Endothelial cell of umbilical vein (primary cell): ENCODE measurements at regions not wholly inside any gene's neighbourhood (a gene's known extent, or its start where the extent isn't known, plus 50 kb on each side); places are given as distances from the start of the nearest gene placed in this dataset.

Experiments
- EZH2 ChIP-seq: IDR thresholded peaks from 2 replicates; pipeline ENCODE4 v1.6.1; 2012; ENCODE audit warnings: borderline replicate concordance, low read depth, mild to moderate bottlenecking, moderate library complexity, low read length, inconsistent platforms; ENCODE audit not compliant: severe bottlenecking
- FOS ChIP-seq: IDR thresholded peaks from 2 replicates; pipeline ENCODE4 v1.6.1; 2011; ENCODE audit warnings: mild to moderate bottlenecking, low read length, moderate library complexity, borderline replicate concordance; ENCODE audit not compliant: insufficient read depth
- GATA2 ChIP-seq: IDR thresholded peaks from 2 replicates; pipeline ENCODE4 v1.7.0; 2011; ENCODE audit warnings: low read depth, mild to moderate bottlenecking, moderate library complexity, mixed read lengths, low read length; ENCODE audit not compliant: insufficient read length, insufficient read depth
- JUN ChIP-seq: IDR thresholded peaks from 2 replicates; pipeline ENCODE4 v1.6.1; 2011; ENCODE audit warnings: borderline replicate concordance, low read depth; ENCODE audit not compliant: insufficient read length, insufficient read depth
- MYC ChIP-seq: IDR thresholded peaks from one replicate; pipeline ENCODE4 v1.6.1; 2011; ENCODE audit warnings: mild to moderate bottlenecking, low read depth, low read length
- POLR2A ChIP-seq: IDR thresholded peaks from 2 replicates; pipeline ENCODE4 v1.6.1; 2012; ENCODE audit warnings: low read depth, mild to moderate bottlenecking, control low read depth, low read length
- POLR2AphosphoS5 ChIP-seq: IDR thresholded peaks from 2 replicates; pipeline ENCODE4 v1.6.1; 2012; ENCODE audit warnings: low read depth, mild to moderate bottlenecking, control low read depth, low read length, moderate library complexity; ENCODE audit not compliant: insufficient read depth
- TF ChIP-seq, protein P1 (sequence below), 2 donors: IDR thresholded peaks; 1 replicate in 1 of 2; 2 replicates in 1 of 2; pipeline ENCODE4 v1.5.1; 2011; ENCODE audit warnings: low read length in 2 of 2, mild to moderate bottlenecking in 2 of 2, moderate library complexity in 2 of 2, control low read depth in 1 of 2, inconsistent platforms in 1 of 2, low read depth in 1 of 2; ENCODE audit not compliant: insufficient read depth in 1 of 2; ENCODE audit errors: extremely low read depth in 1 of 2
- TF ChIP-seq, protein P2 (sequence below): IDR thresholded peaks from 2 replicates; pipeline ENCODE4 v1.6.1; 2011; ENCODE audit not compliant: insufficient read depth, insufficient read length

DNA sequence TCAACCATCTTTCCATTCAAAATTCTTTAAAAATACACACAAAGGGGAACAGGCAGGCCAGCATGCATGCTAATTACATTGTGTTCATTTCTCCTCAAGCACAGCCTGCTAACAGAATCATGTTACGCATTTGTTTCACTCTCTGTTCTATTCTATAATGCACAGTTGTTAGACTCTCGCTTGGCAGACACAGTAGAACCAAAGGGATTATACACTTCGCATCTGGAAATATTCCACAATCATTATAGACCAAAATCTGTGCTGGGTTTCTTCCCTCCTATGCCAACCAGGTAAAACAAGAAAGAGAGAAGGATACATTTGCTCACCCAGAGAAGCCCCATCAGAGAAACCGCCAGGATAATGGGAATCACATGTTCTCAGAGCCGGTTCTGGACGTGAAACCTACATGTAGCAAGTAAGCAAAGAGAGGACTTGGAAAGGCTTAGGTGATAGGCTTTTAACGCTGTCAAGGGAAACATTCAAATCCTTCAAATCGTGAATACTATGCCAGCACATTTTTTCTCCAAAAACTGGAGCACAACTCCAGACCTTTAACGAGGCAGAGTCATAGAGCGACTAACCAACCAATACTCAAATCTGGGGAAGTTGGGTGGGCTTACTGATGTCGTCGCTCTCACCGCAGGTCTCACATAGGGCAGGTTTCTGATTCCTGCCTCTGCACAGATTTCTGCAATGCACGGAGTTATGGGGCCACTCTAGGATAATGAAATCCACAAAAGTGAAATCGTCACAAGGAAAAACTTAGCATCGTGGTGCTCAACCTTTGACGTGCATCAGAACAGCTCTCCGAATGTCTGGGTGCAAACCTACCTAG, 380.5 kb upstream of the AUTS2 start:
- TF ChIP-seq, protein P1, sequence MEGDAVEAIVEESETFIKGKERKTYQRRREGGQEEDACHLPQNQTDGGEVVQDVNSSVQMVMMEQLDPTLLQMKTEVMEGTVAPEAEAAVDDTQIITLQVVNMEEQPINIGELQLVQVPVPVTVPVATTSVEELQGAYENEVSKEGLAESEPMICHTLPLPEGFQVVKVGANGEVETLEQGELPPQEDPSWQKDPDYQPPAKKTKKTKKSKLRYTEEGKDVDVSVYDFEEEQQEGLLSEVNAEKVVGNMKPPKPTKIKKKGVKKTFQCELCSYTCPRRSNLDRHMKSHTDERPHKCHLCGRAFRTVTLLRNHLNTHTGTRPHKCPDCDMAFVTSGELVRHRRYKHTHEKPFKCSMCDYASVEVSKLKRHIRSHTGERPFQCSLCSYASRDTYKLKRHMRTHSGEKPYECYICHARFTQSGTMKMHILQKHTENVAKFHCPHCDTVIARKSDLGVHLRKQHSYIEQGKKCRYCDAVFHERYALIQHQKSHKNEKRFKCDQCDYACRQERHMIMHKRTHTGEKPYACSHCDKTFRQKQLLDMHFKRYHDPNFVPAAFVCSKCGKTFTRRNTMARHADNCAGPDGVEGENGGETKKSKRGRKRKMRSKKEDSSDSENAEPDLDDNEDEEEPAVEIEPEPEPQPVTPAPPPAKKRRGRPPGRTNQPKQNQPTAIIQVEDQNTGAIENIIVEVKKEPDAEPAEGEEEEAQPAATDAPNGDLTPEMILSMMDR (IDR thresholded peaks at IDR 0.05; ENCODE audit: extremely low read depth in 1 of 2, insufficient read depth in 1 of 2, low read depth in 1 of 2, low read length in 2 of 2): no peak
- TF ChIP-seq POLR2AphosphoS5 (no peak), EZH2 (no peak), POLR2A (no peak), FOS (no peak), JUN (no peak), GATA2 (no peak), MYC (no peak)
- TF ChIP-seq, protein P2, sequence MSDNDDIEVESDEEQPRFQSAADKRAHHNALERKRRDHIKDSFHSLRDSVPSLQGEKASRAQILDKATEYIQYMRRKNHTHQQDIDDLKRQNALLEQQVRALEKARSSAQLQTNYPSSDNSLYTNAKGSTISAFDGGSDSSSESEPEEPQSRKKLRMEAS: no peak
